Testis (tissue), 2 donors: ENCODE measurements at regions not wholly inside any gene's neighbourhood (a gene's known extent, or its start where the extent isn't known, plus 50 kb on each side); places are given as distances from the start of the nearest gene placed in this dataset.

ENCODE experiments used
- POLR2A ChIP-seq: fragments of 450-650 bp; IDR thresholded peaks from one replicate; pipeline ENCODE4 v1.6.1; 2017; ENCODE audit warnings: antibody characterized with exemption, mild to moderate bottlenecking, moderate library complexity
- TF ChIP-seq, protein P1 (sequence below), 3 experiments: fragments of 450-650 bp in 2 of 3; fragments of 200-600 bp in 1 of 3; sonication (generic) in 1 of 3; IDR thresholded peaks; one replicate each; pipeline ENCODE4 v1.5.1; 2016 to 2019; ENCODE audit warnings: antibody characterized with exemption in 3 of 3, mild to moderate bottlenecking in 2 of 3, moderate library complexity in 1 of 3

DNA sequence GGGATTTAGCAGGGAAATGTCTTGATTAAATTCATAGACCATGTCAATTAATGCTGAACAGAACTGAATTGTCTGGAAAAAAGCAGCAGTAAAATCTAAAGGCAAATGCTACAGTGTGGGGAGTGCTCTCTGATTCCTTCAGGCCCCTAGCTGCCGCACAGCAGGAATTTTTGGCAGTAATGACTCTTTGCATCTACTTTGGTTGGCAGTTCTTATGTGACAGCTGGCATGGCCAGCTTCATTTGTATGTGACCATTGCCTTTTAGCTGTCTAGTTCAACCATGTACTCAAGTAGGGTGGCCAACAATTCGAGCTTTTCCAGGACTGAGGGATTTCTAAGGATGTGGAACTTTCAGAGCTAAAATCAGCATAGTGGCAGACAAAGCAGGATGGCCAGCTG lies 499.1 kb upstream of the MAN1A1 start:
- TF ChIP-seq, protein P1, sequence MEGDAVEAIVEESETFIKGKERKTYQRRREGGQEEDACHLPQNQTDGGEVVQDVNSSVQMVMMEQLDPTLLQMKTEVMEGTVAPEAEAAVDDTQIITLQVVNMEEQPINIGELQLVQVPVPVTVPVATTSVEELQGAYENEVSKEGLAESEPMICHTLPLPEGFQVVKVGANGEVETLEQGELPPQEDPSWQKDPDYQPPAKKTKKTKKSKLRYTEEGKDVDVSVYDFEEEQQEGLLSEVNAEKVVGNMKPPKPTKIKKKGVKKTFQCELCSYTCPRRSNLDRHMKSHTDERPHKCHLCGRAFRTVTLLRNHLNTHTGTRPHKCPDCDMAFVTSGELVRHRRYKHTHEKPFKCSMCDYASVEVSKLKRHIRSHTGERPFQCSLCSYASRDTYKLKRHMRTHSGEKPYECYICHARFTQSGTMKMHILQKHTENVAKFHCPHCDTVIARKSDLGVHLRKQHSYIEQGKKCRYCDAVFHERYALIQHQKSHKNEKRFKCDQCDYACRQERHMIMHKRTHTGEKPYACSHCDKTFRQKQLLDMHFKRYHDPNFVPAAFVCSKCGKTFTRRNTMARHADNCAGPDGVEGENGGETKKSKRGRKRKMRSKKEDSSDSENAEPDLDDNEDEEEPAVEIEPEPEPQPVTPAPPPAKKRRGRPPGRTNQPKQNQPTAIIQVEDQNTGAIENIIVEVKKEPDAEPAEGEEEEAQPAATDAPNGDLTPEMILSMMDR (IDR thresholded peaks at IDR 0.05): no peak
- TF ChIP-seq POLR2A: no peak
